SK-N-SH treated with all-trans-retinoic acid at 6 μM for 48 hours (cell line): ENCODE measurements at regions not wholly inside any gene's neighbourhood (a gene's known extent, or its start where the extent isn't known, plus 50 kb on each side); places are given as distances from the start of the nearest gene placed in this dataset.

Experiments
- CREB5 ChIP-seq: fragments of 250-450 bp; sonication (Bioruptor Pico); IDR thresholded peaks from 2 replicates; pipeline ENCODE4 v1.5.1; 2020; ENCODE audit warnings: low read depth, mild to moderate bottlenecking, moderate library complexity
- CSRNP3 ChIP-seq: fragments of 250-450 bp; sonication (Bioruptor Pico); IDR thresholded peaks from 2 replicates; pipeline ENCODE4 v1.5.1; 2021; ENCODE audit warnings: mild to moderate bottlenecking, moderate library complexity
- TCF4 ChIP-seq: fragments of 250-450 bp; sonication (Bioruptor Pico); IDR thresholded peaks from 2 replicates; pipeline ENCODE4 v1.8.0; 2021; ENCODE audit warnings: mild to moderate bottlenecking, moderate library complexity, borderline replicate concordance

GRCh38 chr11:70530629-70531185 lies 132.4 kb downstream of the CTTN start:
- TF ChIP-seq CSRNP3 (CRISPR knock-in tag), result no peak
- no peak for TF ChIP-seq CREB5 (CRISPR knock-in tag)
- TF ChIP-seq TCF4 (CRISPR knock-in tag), result no peak
